ENCODE measurements at regions not wholly inside any gene's neighbourhood (a gene's known extent, or its start where the extent isn't known, plus 50 kb on each side); places are given as distances from the start of the nearest gene placed in this dataset.

GRCh38 chr12:130076126-130076525, 86.1 kb upstream of the FZD10 start:
- DNase-seq (ENCODE audit: low read depth), result no peak
- H3K4me3 ChIP-seq (ENCODE audit: control insufficient read depth, low read depth, low read length), result no peak overlapping the region
- TF ChIP-seq, protein P1, sequence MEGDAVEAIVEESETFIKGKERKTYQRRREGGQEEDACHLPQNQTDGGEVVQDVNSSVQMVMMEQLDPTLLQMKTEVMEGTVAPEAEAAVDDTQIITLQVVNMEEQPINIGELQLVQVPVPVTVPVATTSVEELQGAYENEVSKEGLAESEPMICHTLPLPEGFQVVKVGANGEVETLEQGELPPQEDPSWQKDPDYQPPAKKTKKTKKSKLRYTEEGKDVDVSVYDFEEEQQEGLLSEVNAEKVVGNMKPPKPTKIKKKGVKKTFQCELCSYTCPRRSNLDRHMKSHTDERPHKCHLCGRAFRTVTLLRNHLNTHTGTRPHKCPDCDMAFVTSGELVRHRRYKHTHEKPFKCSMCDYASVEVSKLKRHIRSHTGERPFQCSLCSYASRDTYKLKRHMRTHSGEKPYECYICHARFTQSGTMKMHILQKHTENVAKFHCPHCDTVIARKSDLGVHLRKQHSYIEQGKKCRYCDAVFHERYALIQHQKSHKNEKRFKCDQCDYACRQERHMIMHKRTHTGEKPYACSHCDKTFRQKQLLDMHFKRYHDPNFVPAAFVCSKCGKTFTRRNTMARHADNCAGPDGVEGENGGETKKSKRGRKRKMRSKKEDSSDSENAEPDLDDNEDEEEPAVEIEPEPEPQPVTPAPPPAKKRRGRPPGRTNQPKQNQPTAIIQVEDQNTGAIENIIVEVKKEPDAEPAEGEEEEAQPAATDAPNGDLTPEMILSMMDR (IDR thresholded peaks at IDR 0.05; ENCODE audit: control insufficient read depth, insufficient read depth, low read depth, low read length, missing control alignments), result no peak

- TF ChIP-seq, protein P1 (IDR thresholded peaks at IDR 0.05; ENCODE audit: control insufficient read depth, insufficient read depth, low read depth, low read length, missing control alignments), result no peak
- DNase-seq (ENCODE audit: low read depth), result no peak
- H3K4me3 ChIP-seq (ENCODE audit: control insufficient read depth, low read depth, low read length), result no peak overlapping the region
Measured at GRCh38 chr12:130076752-130077151, 85.5 kb upstream of the FZD10 start.

DNA sequence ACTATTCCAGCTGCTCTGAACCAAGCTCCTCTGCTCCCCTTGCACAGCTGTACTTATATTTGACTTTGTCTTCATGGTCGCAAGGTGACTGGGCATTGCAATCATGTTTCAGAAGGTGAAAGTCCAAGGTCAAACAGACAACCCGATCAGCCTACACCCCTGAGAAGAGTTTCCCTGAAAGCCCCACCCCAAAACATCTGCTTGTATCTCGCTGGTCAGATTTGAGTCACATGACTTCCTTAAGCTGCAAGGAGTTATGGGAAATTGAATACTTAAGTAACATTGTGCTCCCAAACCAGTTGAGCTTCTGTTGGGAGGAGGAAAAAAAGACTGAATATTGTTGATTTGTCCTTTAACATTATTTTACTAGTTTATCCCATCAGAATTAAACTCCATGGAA, 83.4 kb upstream of the FZD10 start:
- no peak overlapping the region for H3K4me3 ChIP-seq (ENCODE audit: control insufficient read depth, low read depth, low read length)
- TF ChIP-seq, protein P1 (IDR thresholded peaks at IDR 0.05; ENCODE audit: control insufficient read depth, insufficient read depth, low read depth, low read length, missing control alignments), result no peak
- no peak for DNase-seq (ENCODE audit: low read depth)

DNA sequence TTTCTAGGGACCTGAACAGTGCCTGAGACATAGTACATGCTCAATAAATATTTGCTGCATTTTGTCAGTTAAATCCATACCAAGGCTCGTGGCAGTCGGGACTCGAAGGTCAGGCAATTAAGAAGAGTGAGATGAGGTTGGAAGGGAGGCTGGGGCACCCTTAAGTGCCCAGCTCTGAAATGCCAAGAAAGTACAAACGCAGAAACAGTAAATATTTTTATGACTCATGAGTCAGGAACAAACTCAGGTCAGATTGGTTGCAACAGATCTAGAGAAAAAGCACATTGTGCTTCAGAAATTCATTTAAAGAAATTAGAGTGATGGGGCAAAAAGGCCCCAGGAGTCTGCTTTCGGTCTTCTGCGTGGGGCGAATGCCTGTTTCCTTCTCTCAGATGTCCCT, 83.0 kb upstream of the FZD10 start:
- no peak for DNase-seq (ENCODE audit: low read depth)
- no peak overlapping the region for H3K4me3 ChIP-seq (ENCODE audit: control insufficient read depth, low read depth, low read length)
- TF ChIP-seq, protein P1 (IDR thresholded peaks at IDR 0.05; ENCODE audit: control insufficient read depth, insufficient read depth, low read depth, low read length, missing control alignments), result no peak

DNA sequence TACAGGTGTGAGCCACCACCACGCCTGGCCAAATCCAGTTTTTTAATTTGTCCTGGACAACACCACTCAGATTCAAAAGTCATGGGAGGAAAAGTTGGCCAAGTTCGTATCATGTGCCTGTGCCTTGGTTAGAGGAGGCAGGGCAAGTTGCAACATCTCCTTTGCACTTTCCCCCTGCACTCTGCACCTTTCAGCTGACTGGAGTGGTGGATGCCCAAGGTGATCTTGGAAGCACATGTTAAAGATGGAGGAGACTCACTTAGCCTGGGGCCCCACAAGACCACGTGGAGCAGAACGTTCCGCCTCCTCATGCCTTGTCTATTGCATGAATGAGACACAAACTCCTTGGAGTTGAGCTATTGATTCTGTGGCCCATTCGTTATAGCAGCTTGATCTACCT, 82.1 kb upstream of the FZD10 start:
- TF ChIP-seq, protein P1 (IDR thresholded peaks at IDR 0.05; ENCODE audit: control insufficient read depth, insufficient read depth, low read depth, low read length, missing control alignments), result no peak
- no peak overlapping the region for H3K4me3 ChIP-seq (ENCODE audit: control insufficient read depth, low read depth, low read length)
- no peak for DNase-seq (ENCODE audit: low read depth)

- H3K4me3 ChIP-seq (ENCODE audit: control insufficient read depth, low read depth, low read length), result no peak overlapping the region
- no peak for DNase-seq (ENCODE audit: low read depth)
- TF ChIP-seq, protein P1 (IDR thresholded peaks at IDR 0.05; ENCODE audit: control insufficient read depth, insufficient read depth, low read depth, low read length, missing control alignments), result no peak
Measured at GRCh38 chr12:130081117-130081805, 81.0 kb upstream of the FZD10 start.
